OCI-LY1 (cell line): ENCODE measurements at regions not wholly inside any gene's neighbourhood (a gene's known extent, or its start where the extent isn't known, plus 50 kb on each side); places are given as distances from the start of the nearest gene placed in this dataset.
"Not testable (repeated sequence)": the region's sequence is repeated elsewhere in the genome, so short reads cannot be mapped to it uniquely, and the experiment has no call there.

Source experiments
- H2AFZ ChIP-seq: fragments of 200-600 bp; sonication (generic), shearing (Covaris generic); 2 replicates; pipeline ENCODE4 v1.6.0; 2014; ENCODE audit warnings: antibody characterized with exemption, mild to moderate bottlenecking, low read length
- H3F3A ChIP-seq: fragments of 200-600 bp; sonication (generic), shearing (Covaris generic); 2 replicates; pipeline ENCODE4 v1.6.0; 2014; ENCODE audit warnings: mild to moderate bottlenecking, antibody characterized with exemption, low read length, moderate library complexity; ENCODE audit not compliant: insufficient read depth
- H3K27ac ChIP-seq: fragments of 200-600 bp; sonication (generic); 2 replicates; pipeline ENCODE4 v1.5.1; 2014; ENCODE audit warnings: low read length, mixed run types, mild to moderate bottlenecking, low read depth; ENCODE audit not compliant: poor library complexity, severe bottlenecking
- H3K27me3 ChIP-seq: fragments of 200-600 bp; sonication (generic); 2 replicates; pipeline ENCODE4 v1.6.0; 2014; ENCODE audit warnings: antibody characterized with exemption, mild to moderate bottlenecking, low read length, moderate library complexity; ENCODE audit not compliant: insufficient read depth
- H3K36me3 ChIP-seq: fragments of 200-600 bp; sonication (generic); 2 replicates; pipeline ENCODE4 v1.6.1; 2014; ENCODE audit warnings: mild to moderate bottlenecking, antibody characterized with exemption, low read length, moderate library complexity, mixed read lengths; ENCODE audit not compliant: insufficient read depth
- H3K4me1 ChIP-seq: fragments of 200-600 bp; sonication (generic); 2 replicates; pipeline ENCODE4 v1.5.1; 2014; ENCODE audit warnings: mild to moderate bottlenecking, low read length, moderate library complexity; ENCODE audit not compliant: insufficient read depth, severe bottlenecking
- H3K4me2 ChIP-seq: fragments of 200-600 bp; sonication (generic), shearing (Covaris generic); 2 replicates; pipeline ENCODE4 v1.6.1; 2014; ENCODE audit warnings: low read length
- H3K4me3 ChIP-seq: fragments of 200-600 bp; sonication (generic); 2 replicates; pipeline ENCODE4 v1.5.1; 2014; ENCODE audit warnings: low read length, low read depth, mild to moderate bottlenecking, mixed read lengths; ENCODE audit not compliant: poor library complexity, severe bottlenecking
- H3K79me2 ChIP-seq: fragments of 200-600 bp; shearing (Covaris generic); 2 replicates; pipeline ENCODE4 v1.6.1; 2016; ENCODE audit warnings: mixed run types, low read length, mixed read lengths; ENCODE audit not compliant: insufficient read depth
- H3K9ac ChIP-seq: fragments of 200-600 bp; sonication (generic), shearing (Covaris generic); 2 replicates; pipeline ENCODE4 v1.6.1; 2014; ENCODE audit warnings: mild to moderate bottlenecking, low read length, mixed read lengths
- H3K9me2 ChIP-seq: fragments of 200-600 bp; sonication (generic), shearing (Covaris generic); 2 replicates; pipeline ENCODE4 v1.6.1; 2014; ENCODE audit warnings: low read depth, mild to moderate bottlenecking, low read length, mixed read lengths
- H3K9me3 ChIP-seq: fragments of 200-600 bp; shearing (Covaris generic); 2 replicates; pipeline ENCODE4 v1.6.1; 2014; ENCODE audit warnings: low read length, mixed read lengths
- H4K20me1 ChIP-seq: fragments of 200-600 bp; sonication (generic), shearing (Covaris generic); 2 replicates; pipeline ENCODE4 v1.6.0; 2016; ENCODE audit warnings: mild to moderate bottlenecking, low read length; ENCODE audit not compliant: insufficient read depth
- CTCF ChIP-seq: fragments of 200-600 bp; sonication (generic), shearing (Covaris generic); IDR thresholded peaks from 2 replicates; pipeline ENCODE4 v1.5.1; 2017; ENCODE audit warnings: mild to moderate bottlenecking, antibody characterized with exemption, low read length, moderate library complexity, mixed read lengths
- EZH2 ChIP-seq: fragments of 200-600 bp; sonication (generic), shearing (Covaris generic); IDR thresholded peaks from 2 replicates; pipeline ENCODE4 v1.8.0; 2017; ENCODE audit warnings: borderline replicate concordance, mixed run types, mild to moderate bottlenecking, antibody characterized with exemption, low read length, moderate library complexity, mixed read lengths

GRCh38 chr14:43090380-43090779 is 1416.7 kb downstream of the FSCB start:
- no peak overlapping the region for H3K27ac ChIP-seq
- H3K4me2 ChIP-seq = no peak overlapping the region
- no peaks in the 10 kb centered on the region for H3K9me2 ChIP-seq
- H3K79me2 ChIP-seq = no peaks in the 10 kb centered on the region
- no peaks in the 10 kb centered on the region for H3K36me3 ChIP-seq
- H3K9me3 ChIP-seq = no peaks in the 10 kb centered on the region
- TF ChIP-seq EZH2 = no peak
- no peak for TF ChIP-seq CTCF
- no peak overlapping the region for H3K4me3 ChIP-seq
- no peaks in the 10 kb centered on the region for H4K20me1 ChIP-seq
- H3F3A ChIP-seq = no peaks in the 10 kb centered on the region
- H3K9ac ChIP-seq = no peak overlapping the region
- H3K27me3 ChIP-seq = no peaks in the 10 kb centered on the region
- no peak overlapping the region for H2AFZ ChIP-seq
- H3K4me1 ChIP-seq = no peaks in the 10 kb centered on the region

DNA sequence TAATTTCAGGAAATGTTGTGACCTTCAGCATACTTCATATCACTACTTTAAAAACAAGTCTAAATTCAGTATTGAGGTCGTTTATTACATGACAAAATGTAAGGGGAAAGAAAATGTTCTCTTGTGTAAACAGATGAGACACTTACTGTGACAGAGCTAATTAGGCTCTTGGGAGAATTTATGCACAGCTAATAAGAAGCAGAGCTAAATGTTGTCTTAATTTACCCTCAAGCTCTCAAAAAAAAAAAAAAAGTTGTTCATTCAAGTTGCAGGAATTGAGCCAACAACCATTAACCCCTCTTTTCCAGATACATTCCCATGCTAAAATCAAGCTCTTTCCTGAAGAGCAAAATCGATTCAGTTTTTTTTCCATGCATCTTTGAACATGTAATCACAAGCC is 1419.4 kb downstream of the FSCB start:
- H3K9me3 ChIP-seq = 0 out of 2 replicates have a peak, but pooled peaks cover 4% of the 10 kb centered on the region
- no peaks in the 10 kb centered on the region for H3K27me3 ChIP-seq
- H3K4me1 ChIP-seq = no peaks in the 10 kb centered on the region
- no peaks in the 10 kb centered on the region for H3K36me3 ChIP-seq
- H4K20me1 ChIP-seq = no peaks in the 10 kb centered on the region
- H3K9ac ChIP-seq = no peak overlapping the region
- no peaks in the 10 kb centered on the region for H3K79me2 ChIP-seq
- no peak for TF ChIP-seq EZH2
- TF ChIP-seq CTCF = no peak
- H3F3A ChIP-seq = no peaks in the 10 kb centered on the region; the same call in 1 of the 2 replicates
- H2AFZ ChIP-seq = no peak overlapping the region
- no peak overlapping the region for H3K4me3 ChIP-seq
- no peak overlapping the region for H3K27ac ChIP-seq
- H3K9me2 ChIP-seq = no peaks in the 10 kb centered on the region
- H3K4me2 ChIP-seq = no peak overlapping the region

- Histone ChIP-seq H2AFZ (no peak overlapping the region), H3K79me2 (no peaks in the 10 kb centered on the region), H3K36me3 (no peaks in the 10 kb centered on the region), H3K4me1 (no peaks in the 10 kb centered on the region), H3K9me3 (0 out of 2 replicates have a peak, but pooled peaks cover 4% of the 10 kb centered on the region), H4K20me1 (no peaks in the 10 kb centered on the region), H3K27ac (no peak overlapping the region), H3K4me2 (no peak overlapping the region), H3F3A (no peaks in the 10 kb centered on the region; the same call in 1 of the 2 replicates), H3K9me2 (no peaks in the 10 kb centered on the region), H3K27me3 (no peaks in the 10 kb centered on the region), H3K4me3 (no peak overlapping the region), H3K9ac (no peak overlapping the region)
- TF ChIP-seq CTCF = no peak
- no peak for TF ChIP-seq EZH2
Observed at GRCh38 chr14:43085819-43086218, 1421.3 kb downstream of the FSCB start.

GRCh38 chr14:43067372-43067771 is 1439.7 kb downstream of the FSCB start:
- not testable (repeated sequence) for H3K4me1 ChIP-seq, H3K4me2 ChIP-seq, H3F3A ChIP-seq

More at GRCh38 chr14:43067372-43067771, 1439.7 kb downstream of the FSCB start:
- not testable (repeated sequence) for H2AFZ ChIP-seq, H3K9me2 ChIP-seq, H3K27me3 ChIP-seq, H3K36me3 ChIP-seq, H3K27ac ChIP-seq, H3K79me2 ChIP-seq, H3K9ac ChIP-seq, H3K4me3 ChIP-seq, H4K20me1 ChIP-seq, H3K9me3 ChIP-seq
